ENCODE measurements at regions not wholly inside any gene's neighbourhood (a gene's known extent, or its start where the extent isn't known, plus 50 kb on each side); places are given as distances from the start of the nearest gene placed in this dataset.
"Not testable (repeated sequence)": the region's sequence is repeated elsewhere in the genome, so short reads cannot be mapped to it uniquely, and the experiment has no call there.

- H3K36me3 ChIP-seq (ENCODE audit: control insufficient read depth, insufficient read depth, low read length): no peaks in the 10 kb centered on the region
- no peak for TF ChIP-seq CTCF (IDR thresholded peaks at IDR 0.05; ENCODE audit: insufficient read depth, low read length, poor library complexity, severe bottlenecking)
- DNase-seq (ENCODE audit: low read depth): no peak
- no peaks in the 10 kb centered on the region for H3K27me3 ChIP-seq (ENCODE audit: control insufficient read depth, insufficient read depth, low read length)
- H3K4me3 ChIP-seq (ENCODE audit: low read depth, low read length): no peak overlapping the region
Measured at GRCh38 chr2:56040189-56040588, 116.6 kb upstream of the EFEMP1 start.

GRCh38 chr2:56040834-56041233, 117.3 kb upstream of the EFEMP1 start:
- TF ChIP-seq CTCF (IDR thresholded peaks at IDR 0.05; ENCODE audit: insufficient read depth, low read length, poor library complexity, severe bottlenecking): no peak
- Histone ChIP-seq H3K4me3 (ENCODE audit: low read depth, low read length) (no peak overlapping the region), H3K36me3 (ENCODE audit: control insufficient read depth, insufficient read depth, low read length) (no peaks in the 10 kb centered on the region), H3K27me3 (ENCODE audit: control insufficient read depth, insufficient read depth, low read length) (no peaks in the 10 kb centered on the region)
- no peak for DNase-seq (ENCODE audit: low read depth)

- Histone ChIP-seq H3K27me3 (ENCODE audit: control insufficient read depth, insufficient read depth, low read length) (no peaks in the 10 kb centered on the region), H3K36me3 (ENCODE audit: control insufficient read depth, insufficient read depth, low read length) (no peaks in the 10 kb centered on the region), H3K4me3 (ENCODE audit: low read depth, low read length) (no peak overlapping the region)
- TF ChIP-seq CTCF (IDR thresholded peaks at IDR 0.05; ENCODE audit: insufficient read depth, low read length, poor library complexity, severe bottlenecking): no peak
- DNase-seq (ENCODE audit: low read depth): no peak
Measured at GRCh38 chr2:56047136-56047535, 123.6 kb upstream of the EFEMP1 start.

GRCh38 chr2:56049233-56049845, 125.8 kb upstream of the EFEMP1 start:
- TF ChIP-seq CTCF (IDR thresholded peaks at IDR 0.05; ENCODE audit: insufficient read depth, low read length, poor library complexity, severe bottlenecking): no peak
- no peaks in the 10 kb centered on the region for H3K36me3 ChIP-seq (ENCODE audit: control insufficient read depth, insufficient read depth, low read length)
- no peaks in the 10 kb centered on the region for H3K27me3 ChIP-seq (ENCODE audit: control insufficient read depth, insufficient read depth, low read length)
- no peak for DNase-seq (ENCODE audit: low read depth)
- H3K4me3 ChIP-seq (ENCODE audit: low read depth, low read length): no peak overlapping the region

- no peak for DNase-seq (ENCODE audit: low read depth)
- H3K4me3 ChIP-seq (ENCODE audit: low read depth, low read length): no peak overlapping the region
- H3K36me3 ChIP-seq (ENCODE audit: control insufficient read depth, insufficient read depth, low read length): no peaks in the 10 kb centered on the region
- no peaks in the 10 kb centered on the region for H3K27me3 ChIP-seq (ENCODE audit: control insufficient read depth, insufficient read depth, low read length)
- no peak for TF ChIP-seq CTCF (IDR thresholded peaks at IDR 0.05; ENCODE audit: insufficient read depth, low read length, poor library complexity, severe bottlenecking)
Measured at GRCh38 chr2:56053679-56054078, 130.1 kb upstream of the EFEMP1 start.

- DNase-seq (ENCODE audit: low read depth): no peak
- H3K27me3 ChIP-seq (ENCODE audit: control insufficient read depth, insufficient read depth, low read length): no peaks in the 10 kb centered on the region
- no peak overlapping the region for H3K4me3 ChIP-seq (ENCODE audit: low read depth, low read length)
- TF ChIP-seq CTCF (IDR thresholded peaks at IDR 0.05; ENCODE audit: insufficient read depth, low read length, poor library complexity, severe bottlenecking): no peak
- no peaks in the 10 kb centered on the region for H3K36me3 ChIP-seq (ENCODE audit: control insufficient read depth, insufficient read depth, low read length)
Measured at GRCh38 chr2:56055405-56055804, 128.4 kb upstream of the CCDC85A start.

- DNase-seq (ENCODE audit: low read depth); H3K4me3 ChIP-seq (ENCODE audit: low read depth, low read length); H3K27me3 ChIP-seq (ENCODE audit: control insufficient read depth, insufficient read depth, low read length); H3K36me3 ChIP-seq (ENCODE audit: control insufficient read depth, insufficient read depth, low read length): not testable (repeated sequence)
Measured at GRCh38 chr2:56061327-56061726, 122.5 kb upstream of the CCDC85A start.
